ENCODE measurements at regions not wholly inside any gene's neighbourhood (a gene's known extent, or its start where the extent isn't known, plus 50 kb on each side); places are given as distances from the start of the nearest gene placed in this dataset.

DNA sequence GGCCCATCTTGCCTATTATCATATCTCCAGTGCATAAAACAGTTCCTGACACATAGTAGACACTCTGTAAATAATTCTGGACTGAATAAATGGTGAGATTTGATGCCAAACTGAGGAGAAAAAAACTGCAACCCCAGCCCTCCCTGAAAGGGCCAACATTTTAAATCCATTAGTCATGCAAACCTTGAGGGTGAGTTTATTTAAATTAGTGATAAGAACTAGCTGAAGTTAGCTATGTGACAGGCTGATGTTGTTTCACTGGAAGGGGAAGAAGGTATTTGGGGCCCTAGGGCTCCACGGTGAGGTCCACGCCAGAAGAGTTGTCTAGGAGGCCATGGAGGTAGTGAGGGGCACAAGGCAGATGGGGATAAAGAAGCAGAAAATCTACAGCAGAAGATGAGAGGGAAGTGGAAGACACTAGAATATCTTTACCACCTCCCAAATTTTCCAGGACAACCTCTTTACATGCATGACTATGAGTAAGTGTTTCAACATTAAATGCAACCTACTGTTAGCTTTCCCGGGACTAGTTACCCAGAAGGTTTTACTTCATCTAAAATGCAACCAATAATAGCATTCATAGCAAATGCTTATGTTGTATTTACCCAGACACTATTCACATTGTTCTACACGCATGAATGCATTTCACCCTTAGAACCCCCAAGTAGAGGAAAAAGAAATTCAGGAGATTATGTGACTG lies 183.2 kb upstream of the LYZL1 start:
- Mint-ChIP-seq H3K27ac (ENCODE audit: unreplicated experiment) (no peak overlapping the region), H3K9me3 (ENCODE audit: unreplicated experiment) (no peaks in the 10 kb centered on the region), H3K36me3 (ENCODE audit: unreplicated experiment) (no peaks in the 10 kb centered on the region), H3K4me1 (ENCODE audit: low read depth, unreplicated experiment) (no peaks in the 10 kb centered on the region), H3K4me3 (ENCODE audit: unreplicated experiment) (no peak overlapping the region), H3K27me3 (ENCODE audit: unreplicated experiment) (no peaks in the 10 kb centered on the region)
- TF ChIP-seq, protein P1, sequence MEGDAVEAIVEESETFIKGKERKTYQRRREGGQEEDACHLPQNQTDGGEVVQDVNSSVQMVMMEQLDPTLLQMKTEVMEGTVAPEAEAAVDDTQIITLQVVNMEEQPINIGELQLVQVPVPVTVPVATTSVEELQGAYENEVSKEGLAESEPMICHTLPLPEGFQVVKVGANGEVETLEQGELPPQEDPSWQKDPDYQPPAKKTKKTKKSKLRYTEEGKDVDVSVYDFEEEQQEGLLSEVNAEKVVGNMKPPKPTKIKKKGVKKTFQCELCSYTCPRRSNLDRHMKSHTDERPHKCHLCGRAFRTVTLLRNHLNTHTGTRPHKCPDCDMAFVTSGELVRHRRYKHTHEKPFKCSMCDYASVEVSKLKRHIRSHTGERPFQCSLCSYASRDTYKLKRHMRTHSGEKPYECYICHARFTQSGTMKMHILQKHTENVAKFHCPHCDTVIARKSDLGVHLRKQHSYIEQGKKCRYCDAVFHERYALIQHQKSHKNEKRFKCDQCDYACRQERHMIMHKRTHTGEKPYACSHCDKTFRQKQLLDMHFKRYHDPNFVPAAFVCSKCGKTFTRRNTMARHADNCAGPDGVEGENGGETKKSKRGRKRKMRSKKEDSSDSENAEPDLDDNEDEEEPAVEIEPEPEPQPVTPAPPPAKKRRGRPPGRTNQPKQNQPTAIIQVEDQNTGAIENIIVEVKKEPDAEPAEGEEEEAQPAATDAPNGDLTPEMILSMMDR (IDR thresholded peaks at IDR 0.05; ENCODE audit: partially characterized antibody, unreplicated experiment): no peak
- no peak for DNase-seq

DNA sequence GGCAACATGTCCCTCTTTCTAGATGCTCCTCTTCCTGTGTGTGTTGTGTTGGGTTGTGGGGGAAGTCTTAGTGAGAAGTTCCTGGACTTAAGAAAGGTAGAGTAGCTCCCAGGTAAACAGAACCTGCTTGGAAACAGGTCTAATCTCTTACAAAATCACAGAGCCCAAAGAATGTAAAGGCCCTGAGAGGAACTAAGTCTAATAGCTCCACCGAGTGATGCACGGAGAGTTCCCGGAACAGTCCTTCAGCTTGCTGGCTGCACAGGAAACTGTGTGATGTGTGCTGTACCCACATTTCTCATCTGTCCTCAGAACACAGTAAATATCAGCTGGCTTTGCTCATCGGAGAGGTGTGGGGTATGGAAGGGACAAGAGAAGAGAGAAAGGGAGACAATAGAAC lies 182.6 kb upstream of the LYZL1 start:
- H3K4me1 Mint-ChIP-seq (ENCODE audit: low read depth, unreplicated experiment): no peaks in the 10 kb centered on the region
- no peak overlapping the region for H3K4me3 Mint-ChIP-seq (ENCODE audit: unreplicated experiment)
- TF ChIP-seq, protein P1 (IDR thresholded peaks at IDR 0.05; ENCODE audit: partially characterized antibody, unreplicated experiment): no peak
- H3K27ac Mint-ChIP-seq (ENCODE audit: unreplicated experiment): no peak overlapping the region
- H3K36me3 Mint-ChIP-seq (ENCODE audit: unreplicated experiment): no peaks in the 10 kb centered on the region
- H3K27me3 Mint-ChIP-seq (ENCODE audit: unreplicated experiment): no peaks in the 10 kb centered on the region
- H3K9me3 Mint-ChIP-seq (ENCODE audit: unreplicated experiment): no peaks in the 10 kb centered on the region
- DNase-seq: no peak

DNA sequence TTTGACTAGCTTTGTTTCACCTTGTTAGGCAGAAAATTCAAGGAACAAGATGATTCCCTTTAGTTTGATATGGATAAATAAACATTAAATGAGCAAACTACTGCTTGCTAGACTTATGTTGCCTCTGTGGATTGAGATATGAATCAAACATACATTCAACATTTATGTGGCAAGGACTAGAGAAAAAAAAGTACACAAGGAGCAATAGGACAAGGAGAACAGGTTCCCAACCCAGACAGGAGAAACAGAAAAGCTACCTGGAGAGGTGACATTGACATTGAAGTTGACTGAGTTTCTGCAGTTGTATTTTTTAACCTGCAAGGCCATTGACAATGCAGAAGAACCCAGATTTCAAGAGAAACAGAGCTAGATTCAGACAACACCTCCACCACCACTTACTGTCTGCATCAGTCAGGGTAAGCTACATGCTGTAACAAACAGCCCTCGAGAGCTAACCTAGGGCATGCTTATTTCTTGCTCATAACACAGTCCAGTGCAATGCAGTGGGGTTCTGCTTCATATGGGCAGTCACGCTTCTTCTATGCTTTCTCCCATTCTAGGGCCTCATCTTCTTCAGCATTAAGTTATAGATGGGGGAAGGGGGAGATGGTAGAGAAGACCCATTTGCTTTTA lies 180.9 kb upstream of the LYZL1 start:
- no peak overlapping the region for H3K4me3 Mint-ChIP-seq (ENCODE audit: unreplicated experiment)
- TF ChIP-seq, protein P1 (IDR thresholded peaks at IDR 0.05; ENCODE audit: partially characterized antibody, unreplicated experiment): no peak
- H3K9me3 Mint-ChIP-seq (ENCODE audit: unreplicated experiment): no peaks in the 10 kb centered on the region
- H3K36me3 Mint-ChIP-seq (ENCODE audit: unreplicated experiment): no peaks in the 10 kb centered on the region
- no peaks in the 10 kb centered on the region for H3K4me1 Mint-ChIP-seq (ENCODE audit: low read depth, unreplicated experiment)
- no peaks in the 10 kb centered on the region for H3K27me3 Mint-ChIP-seq (ENCODE audit: unreplicated experiment)
- no peak overlapping the region for H3K27ac Mint-ChIP-seq (ENCODE audit: unreplicated experiment)
- no peak for DNase-seq

DNA sequence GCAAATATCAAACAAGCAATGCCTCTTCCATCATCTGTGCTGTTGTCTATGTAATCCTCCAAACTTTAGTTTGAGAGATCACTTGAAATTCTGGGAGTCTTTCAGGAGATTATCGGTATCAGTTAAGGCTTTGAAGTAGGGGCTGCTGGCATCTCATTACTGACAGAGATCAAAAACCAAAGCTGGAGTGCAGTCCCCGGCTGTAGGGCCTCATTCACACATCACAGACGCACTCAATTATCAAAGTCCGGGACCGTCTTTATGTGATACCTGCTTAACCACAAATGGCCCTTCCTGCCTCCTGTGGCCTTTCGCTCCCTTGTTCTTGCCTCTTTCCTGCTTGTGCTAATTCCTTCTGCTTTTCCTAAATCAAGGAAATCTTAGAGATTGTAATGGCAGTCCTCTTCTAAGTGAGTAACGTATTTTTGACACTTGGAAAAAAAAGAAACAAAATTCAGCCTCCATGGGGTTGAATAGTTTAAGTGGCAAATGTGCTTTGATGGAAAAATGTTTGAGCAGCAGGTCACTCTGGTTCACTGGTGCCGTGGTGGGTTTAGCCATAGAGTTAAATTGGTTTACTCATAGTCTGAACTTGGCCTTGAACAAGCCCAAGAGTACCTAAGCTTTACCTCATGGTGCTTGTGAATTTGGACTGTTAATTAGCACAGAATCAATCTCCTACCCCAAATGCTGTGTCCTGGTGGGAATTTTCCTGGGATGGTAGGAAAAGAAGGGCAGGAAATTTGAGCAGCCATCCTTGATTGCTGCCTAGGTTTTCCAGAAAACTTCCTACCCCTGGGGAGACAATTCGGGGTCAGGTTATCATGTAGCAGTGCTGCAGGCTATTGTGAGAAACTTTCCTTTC lies 178.9 kb upstream of the LYZL1 start:
- Mint-ChIP-seq H3K4me3 (ENCODE audit: unreplicated experiment) (no peak overlapping the region), H3K4me1 (ENCODE audit: low read depth, unreplicated experiment) (no peaks in the 10 kb centered on the region), H3K36me3 (ENCODE audit: unreplicated experiment) (no peaks in the 10 kb centered on the region), H3K27ac (ENCODE audit: unreplicated experiment) (no peak overlapping the region), H3K9me3 (ENCODE audit: unreplicated experiment) (no peaks in the 10 kb centered on the region), H3K27me3 (ENCODE audit: unreplicated experiment) (no peaks in the 10 kb centered on the region)
- TF ChIP-seq, protein P1 (IDR thresholded peaks at IDR 0.05; ENCODE audit: partially characterized antibody, unreplicated experiment): no peak
- DNase-seq: no peak
